ENCODE measurements at regions not wholly inside any gene's neighbourhood (a gene's known extent, or its start where the extent isn't known, plus 50 kb on each side); places are given as distances from the start of the nearest gene placed in this dataset.

DNA sequence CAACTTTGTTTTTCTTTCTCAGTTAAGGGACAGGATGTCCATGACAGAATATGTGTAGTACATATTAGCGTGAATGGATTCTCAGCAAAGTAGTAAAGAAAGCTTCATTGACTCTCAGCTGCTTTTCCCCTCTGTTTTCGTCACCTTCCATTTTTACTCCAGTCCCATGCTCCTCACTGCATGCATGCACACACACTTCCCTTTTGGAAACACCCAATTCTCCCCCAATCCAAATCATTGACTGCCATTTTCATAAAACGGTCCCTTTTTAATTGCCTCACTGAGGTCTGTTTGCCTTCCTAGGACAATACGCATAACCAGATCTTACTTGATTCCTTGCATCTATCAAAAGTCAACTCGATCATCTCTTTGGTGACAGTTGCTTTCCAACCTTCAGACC, 287.5 kb upstream of the PARD3B start:
- no peaks in the 10 kb centered on the region for H3K27me3 Mint-ChIP-seq (ENCODE audit: unreplicated experiment)
- CTCF ChIA-PET, result interaction anchor here (1.1 kb wide), 2 partner anchors 112 to 1519 kb away, joined by 3 to 5 read pairs; no protein-coding TSS in a partner anchor
- no TSS peak for BruUV-seq (replicated peaks)
- no peak overlapping the region for H3K27ac Mint-ChIP-seq (ENCODE audit: unreplicated experiment)
- intact Hi-C loops (cut with micrococcal nuclease; ENCODE audit: unreplicated experiment), result loop anchor here (2.0 to 10.0 kb wide), 2 partner anchors 113 to 233 kb away; no protein-coding TSS in a partner anchor
- no peak for TF ChIP-seq CTCF (IDR thresholded peaks at IDR 0.05; ENCODE audit: unreplicated experiment)
- H3K4me3 Mint-ChIP-seq (ENCODE audit: low read depth, unreplicated experiment), result no peak overlapping the region
- no peaks in the 10 kb centered on the region for H3K9me3 Mint-ChIP-seq (ENCODE audit: low read depth, unreplicated experiment)
- peaks cover 23% of the 10 kb centered on the region for H3K4me1 Mint-ChIP-seq (ENCODE audit: low read depth, unreplicated experiment)
- H3K36me3 Mint-ChIP-seq (ENCODE audit: insufficient read depth, unreplicated experiment), result peaks cover 4% of the 10 kb centered on the region
- DNase-seq, result no peak

- H3K27me3 Mint-ChIP-seq (ENCODE audit: unreplicated experiment), result no peaks in the 10 kb centered on the region
- no peak for TF ChIP-seq CTCF (IDR thresholded peaks at IDR 0.05; ENCODE audit: unreplicated experiment)
- intact Hi-C loops (cut with micrococcal nuclease; ENCODE audit: unreplicated experiment), result loop anchor here (10.0 kb wide), 1 partner anchor 234 kb away; no protein-coding TSS in a partner anchor
- no peak overlapping the region for H3K4me3 Mint-ChIP-seq (ENCODE audit: low read depth, unreplicated experiment)
- peaks cover 4% of the 10 kb centered on the region for H3K36me3 Mint-ChIP-seq (ENCODE audit: insufficient read depth, unreplicated experiment)
- no peak overlapping the region for H3K27ac Mint-ChIP-seq (ENCODE audit: unreplicated experiment)
- no TSS peak for BruUV-seq (replicated peaks)
- DNase-seq, result no peak
- H3K9me3 Mint-ChIP-seq (ENCODE audit: low read depth, unreplicated experiment), result no peaks in the 10 kb centered on the region
- H3K4me1 Mint-ChIP-seq (ENCODE audit: low read depth, unreplicated experiment), result peaks cover 23% of the 10 kb centered on the region
- CTCF ChIA-PET, result no interaction called here
These were observed 286.4 kb upstream of the PARD3B start for GRCh38 chr2:204258890-204259289.

DNA sequence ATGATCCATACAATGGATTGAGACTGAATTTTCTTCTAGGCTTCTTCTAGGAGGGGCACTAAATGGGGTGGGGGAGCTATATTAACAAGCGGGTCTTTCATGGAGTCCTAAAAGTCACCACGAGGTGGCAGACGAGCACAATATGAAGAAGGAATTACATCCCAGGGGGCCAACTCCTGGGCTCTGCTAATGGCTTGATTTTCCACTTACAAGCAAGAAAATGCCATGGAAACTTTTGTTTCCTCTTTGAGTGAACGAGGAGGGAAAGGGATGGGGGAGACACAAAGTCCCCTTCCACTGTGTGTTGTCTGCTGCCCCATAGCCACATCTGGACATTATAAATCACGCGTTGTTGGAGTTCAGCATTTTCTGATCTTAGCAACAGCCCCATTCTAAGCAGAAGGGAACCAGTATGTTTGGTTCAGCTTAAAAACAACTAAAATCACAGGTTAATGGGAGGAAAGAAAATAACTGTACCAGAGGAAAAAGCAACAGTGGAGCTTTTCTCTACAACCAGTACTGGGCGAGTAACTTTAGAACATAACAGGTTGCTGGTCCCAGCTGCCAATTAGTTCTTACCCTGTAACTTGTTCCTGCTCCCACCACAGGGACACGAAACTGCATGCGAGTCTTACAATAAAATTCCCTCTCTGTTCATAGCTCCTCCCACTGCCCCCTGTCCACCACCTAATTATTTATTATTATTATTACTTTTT, 285.0 kb upstream of the PARD3B start:
- Mint-ChIP-seq H3K4me1 (ENCODE audit: low read depth, unreplicated experiment) (peaks cover 23% of the 10 kb centered on the region), H3K4me3 (ENCODE audit: low read depth, unreplicated experiment) (no peak overlapping the region), H3K9me3 (ENCODE audit: low read depth, unreplicated experiment) (no peaks in the 10 kb centered on the region), H3K27ac (ENCODE audit: unreplicated experiment) (no peak overlapping the region), H3K36me3 (ENCODE audit: insufficient read depth, unreplicated experiment) (peaks cover 4% of the 10 kb centered on the region), H3K27me3 (ENCODE audit: unreplicated experiment) (no peaks in the 10 kb centered on the region)
- intact Hi-C loops (cut with micrococcal nuclease; ENCODE audit: unreplicated experiment), result loop anchor here (1.0 to 5.0 kb wide), 4 partner anchors 64 to 1417 kb away; no protein-coding TSS in a partner anchor
- BruUV-seq (replicated peaks), result no TSS peak
- DNase-seq, result peak; percentile 66
- peak; percentile 88 for TF ChIP-seq CTCF (IDR thresholded peaks at IDR 0.05; ENCODE audit: unreplicated experiment)
- CTCF ChIA-PET, result interaction anchor here (0.6 to 2.5 kb wide), 6 partner anchors 10 to 471 kb away, joined by 3 to 15 read pairs (median 6); no protein-coding TSS in a partner anchor

GRCh38 chr2:204260901-204261300, 284.4 kb upstream of the PARD3B start:
- Mint-ChIP-seq H3K36me3 (ENCODE audit: insufficient read depth, unreplicated experiment) (peaks cover 4% of the 10 kb centered on the region), H3K4me3 (ENCODE audit: low read depth, unreplicated experiment) (no peak overlapping the region), H3K27me3 (ENCODE audit: unreplicated experiment) (no peaks in the 10 kb centered on the region), H3K4me1 (ENCODE audit: low read depth, unreplicated experiment) (peaks cover 20% of the 10 kb centered on the region), H3K9me3 (ENCODE audit: low read depth, unreplicated experiment) (no peaks in the 10 kb centered on the region), H3K27ac (ENCODE audit: unreplicated experiment) (no peak overlapping the region)
- no TSS peak for BruUV-seq (replicated peaks)
- intact Hi-C loops (cut with micrococcal nuclease; ENCODE audit: unreplicated experiment), result loop anchor here (1.0 to 5.0 kb wide), 4 partner anchors 64 to 1416 kb away; no protein-coding TSS in a partner anchor
- no peak for DNase-seq
- TF ChIP-seq CTCF (IDR thresholded peaks at IDR 0.05; ENCODE audit: unreplicated experiment), result no peak
- CTCF ChIA-PET, result interaction anchor here (0.5 to 2.5 kb wide), 4 partner anchors 72 to 431 kb away, joined by 3 to 15 read pairs (median 6); no protein-coding TSS in a partner anchor
